HEK293T (cell line): ENCODE measurements at regions not wholly inside any gene's neighbourhood (a gene's known extent, or its start where the extent isn't known, plus 50 kb on each side); places are given as distances from the start of the nearest gene placed in this dataset.

Source experiments
- CTCF ChIA-PET: fragments of 350-600 bp; formaldehyde crosslinking; extraction: SDS; loops from one replicate; lab custom pipeline; 2021; ENCODE audit warnings: antibody characterized with exemption, inconsistent platforms; lab: Yijun Ruan, JAX
- POLR2A ChIA-PET: fragments of 350-600 bp; formaldehyde crosslinking; extraction: SDS; loops from one replicate; lab custom pipeline; 2020; ENCODE audit warnings: antibody characterized with exemption, inconsistent platforms; lab: Yijun Ruan, JAX
- DNase-seq: peaks from one replicate; pipeline ENCODE4 v3.0.0; 2012; ENCODE audit warnings: mixed read lengths; ENCODE audit errors: extremely low spot score
- ARNT ChIP-seq: fragments of 450-650 bp; IDR thresholded peaks from 2 replicates; pipeline ENCODE4 v1.6.1; 2017; ENCODE audit warnings: mild to moderate bottlenecking
- BHLHE40 ChIP-seq: fragments of 450-650 bp; IDR thresholded peaks from 2 replicates; pipeline ENCODE4 v1.6.1; 2016; ENCODE audit warnings: mild to moderate bottlenecking, moderate library complexity, borderline replicate concordance
- CTBP1 ChIP-seq: fragments of 450-650 bp; IDR thresholded peaks from 2 replicates; pipeline ENCODE4 v1.6.1; 2016; ENCODE audit warnings: borderline replicate concordance
- ELF4 ChIP-seq: fragments of 450-650 bp; IDR thresholded peaks from 2 replicates; pipeline ENCODE4 v1.6.1; 2017; ENCODE audit warnings: antibody characterized with exemption
- FOXA1 ChIP-seq: fragments of 450-650 bp; IDR thresholded peaks from 2 replicates; pipeline ENCODE4 v1.6.1; 2016; ENCODE audit warnings: mild to moderate bottlenecking
- FOXK2 ChIP-seq: fragments of 450-650 bp; IDR thresholded peaks from 2 replicates; pipeline ENCODE4 v1.6.1; 2016; ENCODE audit warnings: mild to moderate bottlenecking
- FOXM1 ChIP-seq: fragments of 450-650 bp; IDR thresholded peaks from 2 replicates; pipeline ENCODE4 v1.6.1; 2017; ENCODE audit warnings: mild to moderate bottlenecking, borderline replicate concordance
- HDGF ChIP-seq: fragments of 450-650 bp; IDR thresholded peaks from 2 replicates; pipeline ENCODE4 v1.6.1; 2017; ENCODE audit warnings: antibody characterized with exemption, borderline replicate concordance
- L3MBTL2 ChIP-seq: fragments of 450-650 bp; conservative IDR thresholded peaks from 2 replicates; pipeline ENCODE4 v1.6.1; 2016; ENCODE audit warnings: mild to moderate bottlenecking
- LEF1 ChIP-seq: fragments of 450-650 bp; IDR thresholded peaks from 2 replicates; pipeline ENCODE4 v1.6.1; 2017; ENCODE audit warnings: mild to moderate bottlenecking, borderline replicate concordance
- NFRKB ChIP-seq: fragments of 450-650 bp; IDR thresholded peaks from 2 replicates; pipeline ENCODE4 v1.6.1; 2016; ENCODE audit warnings: mild to moderate bottlenecking, moderate library complexity
- PKNOX1 ChIP-seq: fragments of 450-650 bp; IDR thresholded peaks from 2 replicates; pipeline ENCODE4 v1.6.1; 2016
- SP1 ChIP-seq: fragments of 450-650 bp; IDR thresholded peaks from 2 replicates; pipeline ENCODE4 v1.6.1; 2017
- SUZ12 ChIP-seq: fragments of 450-650 bp; IDR thresholded peaks from 2 replicates; pipeline ENCODE4 v1.6.1; 2016; ENCODE audit warnings: mild to moderate bottlenecking
- TARDBP ChIP-seq: fragments of 450-650 bp; IDR thresholded peaks from 2 replicates; pipeline ENCODE4 v1.6.1; 2016
- ZNF384 ChIP-seq: fragments of 450-650 bp; IDR thresholded peaks from 2 replicates; pipeline ENCODE4 v1.6.1; 2016

- no peak for TF ChIP-seq ZNF384
- no peak for TF ChIP-seq FOXM1
- no peak for TF ChIP-seq PKNOX1
- TF ChIP-seq FOXK2 = no peak
- TF ChIP-seq ELF4 = no peak
- TF ChIP-seq SUZ12 = no peak
- no peak for TF ChIP-seq ARNT
- no peak for TF ChIP-seq HDGF
- no peak for TF ChIP-seq NFRKB
- TF ChIP-seq L3MBTL2 = no peak
- no peak for TF ChIP-seq LEF1
- TF ChIP-seq FOXA1 = no peak
- TF ChIP-seq CTBP1 = no peak
- no peak for TF ChIP-seq BHLHE40
- TF ChIP-seq TARDBP = no peak
- ChIA-PET POLR2A (no interaction called here), CTCF (no interaction called here)
- no peak for DNase-seq
Measured at GRCh38 chr18:4813708-4814107, 358.6 kb upstream of the DLGAP1 start.

- POLR2A ChIA-PET = no interaction called here
- DNase-seq = no peak
- CTCF ChIA-PET = interaction anchor here (0.5 kb wide), 1 partner anchor 12 kb away, joined by 9 read pairs; no protein-coding TSS in a partner anchor
- TF ChIP-seq L3MBTL2 (no peak), SP1 (no peak), SUZ12 (no peak), BHLHE40 (no peak), ARNT (no peak), ELF4 (no peak), CTBP1 (no peak), NFRKB (no peak), PKNOX1 (no peak), FOXM1 (no peak), FOXA1 (no peak), LEF1 (no peak), FOXK2 (no peak), HDGF (no peak)
Measured at GRCh38 chr18:4808891-4809290, 353.8 kb upstream of the DLGAP1 start.

- POLR2A ChIA-PET = no interaction called here
- DNase-seq = no peak
- TF ChIP-seq ARNT (no peak), CTBP1 (no peak), SP1 (no peak), HDGF (no peak), NFRKB (no peak)
Measured at GRCh38 chr18:4807604-4808293, 352.6 kb upstream of the DLGAP1 start.

GRCh38 chr18:4806331-4806730 is 351.2 kb upstream of the DLGAP1 start:
- no peak for DNase-seq
- POLR2A ChIA-PET = no interaction called here
- TF ChIP-seq L3MBTL2 (no peak), NFRKB (no peak), ZNF384 (no peak), PKNOX1 (no peak), ARNT (no peak), TARDBP (no peak), SP1 (no peak), HDGF (no peak)
- CTCF ChIA-PET = no interaction called here

More at GRCh38 chr18:4807604-4808293, 352.6 kb upstream of the DLGAP1 start:
- CTCF ChIA-PET = no interaction called here

GRCh38 chr18:4802296-4802695 is 347.2 kb upstream of the DLGAP1 start:
- CTCF ChIA-PET = no interaction called here
- TF ChIP-seq SP1 (no peak), SUZ12 (no peak), FOXA1 (no peak), TARDBP (no peak), BHLHE40 (no peak), ELF4 (no peak), LEF1 (no peak), PKNOX1 (no peak), ZNF384 (no peak), FOXM1 (no peak), NFRKB (no peak), CTBP1 (no peak), L3MBTL2 (no peak), ARNT (no peak), FOXK2 (no peak), HDGF (no peak)
- DNase-seq = no peak
- POLR2A ChIA-PET = no interaction called here
